ENCODE measurements at regions not wholly inside any gene's neighbourhood (a gene's known extent, or its start where the extent isn't known, plus 50 kb on each side); places are given as distances from the start of the nearest gene placed in this dataset.

GRCh38 chr12:19867151-19867550, 427.9 kb downstream of the AEBP2 start:
- Mint-ChIP-seq H3K4me1 (no peaks in the 10 kb centered on the region), H3K27me3 (no peaks in the 10 kb centered on the region), H3K9me3 (ENCODE audit: insufficient read depth) (peaks cover 4% of the 10 kb centered on the region), H3K27ac (no peak overlapping the region), H3K4me3 (no peak overlapping the region)
- H3K4me3 ChIP-seq (ENCODE audit: control extremely low read depth in 1 of 5, extremely low read depth in 1 of 5, insufficient read depth in 1 of 5, low read depth in 2 of 5, low read length in 4 of 5) = no peak overlapping the region
- no peak for ATAC-seq (ENCODE audit: low read depth)
- no CpG with 5 or more reads among the region's 1 CpG for WGBS (ENCODE audit: insufficient coverage)
- POLR2A ChIA-PET = no interaction called here
- intact Hi-C loops (cut with micrococcal nuclease) = no loop called here
- H3K79me2 ChIP-seq (ENCODE audit: control insufficient read depth, insufficient read depth, low read length) = no peaks in the 10 kb centered on the region
- no peaks in the 10 kb centered on the region for H3K4me1 ChIP-seq (ENCODE audit: control insufficient read depth in 2 of 2, insufficient read depth in 2 of 2, low read length in 2 of 2)
- no peaks in the 10 kb centered on the region for H3K36me3 ChIP-seq (replicated peaks in 1 of 2; ENCODE audit: control extremely low read depth in 1 of 2, control insufficient read depth in 1 of 2, extremely low read depth in 1 of 2, insufficient read depth in 2 of 2, low read length in 1 of 2)
- H3K9me3 ChIP-seq (ENCODE audit: control extremely low read depth in 1 of 3, control insufficient read depth in 2 of 3, insufficient read depth in 1 of 3, low read length in 2 of 3) = no peaks in the 10 kb centered on the region
- no peak for TF ChIP-seq EZH2 (IDR thresholded peaks at IDR 0.05; ENCODE audit: borderline replicate concordance, insufficient read depth, low read depth, low read length, poor library complexity, severe bottlenecking)
- TF ChIP-seq CTCF (IDR thresholded peaks at IDR 0.05) = no peak
- H3K4me2 ChIP-seq (replicated peaks; ENCODE audit: low read depth, low read length, poor library complexity, severe bottlenecking) = no peak overlapping the region
- no peak for DNase-seq
- no peaks in the 10 kb centered on the region for H3K27me3 ChIP-seq (replicated peaks in 1 of 4; ENCODE audit: control extremely low read depth in 1 of 4, control insufficient read depth in 3 of 4, insufficient read depth in 4 of 4, low read length in 3 of 4)
- H2AFZ ChIP-seq (ENCODE audit: insufficient read depth, low read depth, low read length, poor library complexity, severe bottlenecking) = no peak overlapping the region
- CTCF ChIA-PET = no interaction called here
- H4K20me1 ChIP-seq (ENCODE audit: control insufficient read depth, insufficient read depth, low read length, poor library complexity, severe bottlenecking) = no peaks in the 10 kb centered on the region
- H3K27ac ChIP-seq (ENCODE audit: low read length in 2 of 2) = no peak overlapping the region
- H3K9ac ChIP-seq (ENCODE audit: low read length) = no peak overlapping the region

- ChIA-PET POLR2A (no interaction called here), CTCF (no interaction called here)
- Mint-ChIP-seq H3K27ac (no peak overlapping the region), H3K4me3 (no peak overlapping the region), H3K9me3 (ENCODE audit: insufficient read depth) (peaks cover 5% of the 10 kb centered on the region), H3K4me1 (no peaks in the 10 kb centered on the region), H3K27me3 (no peaks in the 10 kb centered on the region)
- H3K9me3 ChIP-seq (ENCODE audit: control extremely low read depth in 1 of 3, control insufficient read depth in 2 of 3, insufficient read depth in 1 of 3, low read length in 2 of 3) = no peaks in the 10 kb centered on the region
- H3K27me3 ChIP-seq (replicated peaks in 1 of 4; ENCODE audit: control extremely low read depth in 1 of 4, control insufficient read depth in 3 of 4, insufficient read depth in 4 of 4, low read length in 3 of 4) = no peaks in the 10 kb centered on the region
- H3K36me3 ChIP-seq (replicated peaks in 1 of 2; ENCODE audit: control extremely low read depth in 1 of 2, control insufficient read depth in 1 of 2, extremely low read depth in 1 of 2, insufficient read depth in 2 of 2, low read length in 1 of 2) = no peaks in the 10 kb centered on the region
- no peak overlapping the region for H2AFZ ChIP-seq (ENCODE audit: insufficient read depth, low read depth, low read length, poor library complexity, severe bottlenecking)
- no peak overlapping the region for H3K4me2 ChIP-seq (replicated peaks; ENCODE audit: low read depth, low read length, poor library complexity, severe bottlenecking)
- no peaks in the 10 kb centered on the region for H4K20me1 ChIP-seq (ENCODE audit: control insufficient read depth, insufficient read depth, low read length, poor library complexity, severe bottlenecking)
- H3K4me3 ChIP-seq (ENCODE audit: control extremely low read depth in 1 of 5, extremely low read depth in 1 of 5, insufficient read depth in 1 of 5, low read depth in 2 of 5, low read length in 4 of 5) = no peak overlapping the region
- no peak for DNase-seq
- no peak for ATAC-seq (ENCODE audit: low read depth)
- intact Hi-C loops (cut with micrococcal nuclease) = no loop called here
- WGBS (ENCODE audit: insufficient coverage) = no CpG with 5 or more reads among the region's 2 CpGs
- H3K27ac ChIP-seq (ENCODE audit: low read length in 2 of 2) = no peak overlapping the region
- TF ChIP-seq EZH2 (IDR thresholded peaks at IDR 0.05; ENCODE audit: borderline replicate concordance, insufficient read depth, low read depth, low read length, poor library complexity, severe bottlenecking) (no peak), CTCF (IDR thresholded peaks at IDR 0.05) (no peak)
- H3K9ac ChIP-seq (ENCODE audit: low read length) = no peak overlapping the region
- H3K79me2 ChIP-seq (ENCODE audit: control insufficient read depth, insufficient read depth, low read length) = no peaks in the 10 kb centered on the region
- no peaks in the 10 kb centered on the region for H3K4me1 ChIP-seq (ENCODE audit: control insufficient read depth in 2 of 2, insufficient read depth in 2 of 2, low read length in 2 of 2)
Measured at GRCh38 chr12:19867970-19868369, 428.7 kb downstream of the AEBP2 start.

Data from B cell (primary cell).